Hepatocyte (in vitro differentiated cells): ENCODE measurements at regions not wholly inside any gene's neighbourhood (a gene's known extent, or its start where the extent isn't known, plus 50 kb on each side); places are given as distances from the start of the nearest gene placed in this dataset.
"Not testable (repeated sequence)": the region's sequence is repeated elsewhere in the genome, so short reads cannot be mapped to it uniquely, and the experiment has no call there.

Experiments
- DNase-seq: peaks from one replicate; pipeline ENCODE4 v3.0.0-alpha.2; 2016; ENCODE audit warnings: low spot score
- H2AFZ ChIP-seq: fragments of 200-600 bp; sonication (generic); 2 replicates; pipeline ENCODE4 v1.6.0; 2016; ENCODE audit warnings: antibody characterized with exemption, mild to moderate bottlenecking
- H3K27ac ChIP-seq: fragments of 200-600 bp; sonication (generic); 2 replicates; pipeline ENCODE4 v1.5.1; 2016; ENCODE audit warnings: mild to moderate bottlenecking
- H3K27me3 ChIP-seq: fragments of 200-600 bp; sonication (generic); 2 replicates; pipeline ENCODE4 v1.6.1; 2016
- H3K36me3 ChIP-seq: fragments of 200-600 bp; sonication (generic); replicated peaks from 2 replicates; pipeline ENCODE4 v1.5.1; 2016; ENCODE audit warnings: low read depth; ENCODE audit not compliant: insufficient read depth
- H3K4me1 ChIP-seq: fragments of 200-600 bp; sonication (generic); 2 replicates; pipeline ENCODE4 v1.5.1; 2016; ENCODE audit warnings: mild to moderate bottlenecking, moderate library complexity; ENCODE audit not compliant: insufficient read depth
- H3K4me2 ChIP-seq: fragments of 200-600 bp; sonication (generic); 2 replicates; pipeline ENCODE4 v1.6.0; 2016
- H3K4me3 ChIP-seq: fragments of 200-600 bp; sonication (generic); 2 replicates; pipeline ENCODE4 v1.5.1; 2016; ENCODE audit warnings: mild to moderate bottlenecking
- H3K79me2 ChIP-seq: fragments of 200-600 bp; sonication (generic); 2 replicates; pipeline ENCODE4 v1.6.0; 2017; ENCODE audit warnings: mild to moderate bottlenecking
- H3K9me2 ChIP-seq: fragments of 200-600 bp; sonication (generic); replicated peaks from 2 replicates; pipeline ENCODE4 v1.6.0; 2017; ENCODE audit warnings: mild to moderate bottlenecking; ENCODE audit not compliant: insufficient read depth
- H3K9me3 ChIP-seq: fragments of 200-600 bp; sonication (generic); 2 replicates; pipeline ENCODE4 v1.5.1; 2016; ENCODE audit warnings: low read depth, mild to moderate bottlenecking
- H4K20me1 ChIP-seq: fragments of 200-600 bp; sonication (generic); 2 replicates; pipeline ENCODE4 v1.6.0; 2016; ENCODE audit warnings: mild to moderate bottlenecking; ENCODE audit not compliant: insufficient read depth, poor library complexity, severe bottlenecking
- CTCF ChIP-seq: fragments of 200-600 bp; sonication (generic); IDR thresholded peaks from 2 replicates; pipeline ENCODE4 v1.5.1; 2016; ENCODE audit warnings: antibody characterized with exemption, mild to moderate bottlenecking; ENCODE audit not compliant: poor library complexity
- EZH2 ChIP-seq: fragments of 200-600 bp; sonication (generic); IDR thresholded peaks from 2 replicates; pipeline ENCODE4 v1.6.1; 2016; ENCODE audit warnings: antibody characterized with exemption, mild to moderate bottlenecking, borderline replicate concordance
- EZH2phosphoT487 ChIP-seq: fragments of 200-600 bp; sonication (generic); IDR thresholded peaks from one replicate; pipeline ENCODE4 v1.6.1; 2018; ENCODE audit warnings: antibody characterized with exemption, mild to moderate bottlenecking, low read depth, moderate library complexity; ENCODE audit not compliant: unreplicated experiment, severe bottlenecking
- WGBS: methylation state at CpG from one replicate; pipeline ENCODE4 v1.1.6; 2016; ENCODE audit warnings: low lambda C conversion rate; ENCODE audit errors: missing lambda C conversion rate; 5-methylcytosine and 5-hydroxymethylcytosine counted together

GRCh38 chr5:25091921-25092320, 447.1 kb upstream of the CDH10 start:
- Histone ChIP-seq H3K27me3 (no peaks in the 10 kb centered on the region), H2AFZ (no peak overlapping the region), H3K36me3 (no peaks in the 10 kb centered on the region), H3K4me1 (no peaks in the 10 kb centered on the region), H3K79me2 (no peaks in the 10 kb centered on the region), H3K4me3 (no peak overlapping the region), H3K9me3 (no peaks in the 10 kb centered on the region), H4K20me1 (no peaks in the 10 kb centered on the region), H3K27ac (no peak overlapping the region), H3K4me2 (no peak overlapping the region), H3K9me2 (no peaks in the 10 kb centered on the region)
- WGBS: 86% methylated on average over 3 of the region's 3 CpGs
- TF ChIP-seq CTCF (no peak), EZH2 (no peak), EZH2phosphoT487 (no peak)
- DNase-seq: no peak

DNA sequence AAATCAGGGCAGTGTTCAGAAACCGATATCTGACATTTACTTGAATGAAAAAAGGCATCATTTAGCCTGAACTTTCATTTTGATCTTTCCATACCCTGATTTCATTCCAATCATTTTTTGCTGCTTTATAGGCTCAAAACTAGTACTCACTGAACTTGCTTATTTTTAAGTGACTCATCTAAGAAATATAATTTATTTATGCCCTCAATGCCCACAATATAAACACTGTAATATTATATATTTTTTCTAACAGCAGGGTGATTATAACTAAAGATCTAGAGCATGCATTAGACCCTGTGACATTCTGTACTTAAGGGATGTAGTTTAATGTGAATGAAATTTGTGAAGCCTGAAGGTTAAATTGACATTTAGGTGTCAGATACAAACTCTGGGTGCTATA, 446.1 kb upstream of the CDH10 start:
- no peak overlapping the region for H3K4me2 ChIP-seq
- no peaks in the 10 kb centered on the region for H3K9me3 ChIP-seq
- H4K20me1 ChIP-seq: no peaks in the 10 kb centered on the region
- no peaks in the 10 kb centered on the region for H3K27me3 ChIP-seq
- no peak overlapping the region for H2AFZ ChIP-seq
- H3K9me2 ChIP-seq: no peaks in the 10 kb centered on the region
- H3K79me2 ChIP-seq: no peaks in the 10 kb centered on the region
- no peaks in the 10 kb centered on the region for H3K4me1 ChIP-seq
- no peak overlapping the region for H3K4me3 ChIP-seq
- WGBS: 97% methylated on average over 1 of the region's 1 CpG
- H3K27ac ChIP-seq: no peak overlapping the region
- no peaks in the 10 kb centered on the region for H3K36me3 ChIP-seq
- no peak for TF ChIP-seq CTCF
- no peak for TF ChIP-seq EZH2
- TF ChIP-seq EZH2phosphoT487: no peak
- no peak for DNase-seq

DNA sequence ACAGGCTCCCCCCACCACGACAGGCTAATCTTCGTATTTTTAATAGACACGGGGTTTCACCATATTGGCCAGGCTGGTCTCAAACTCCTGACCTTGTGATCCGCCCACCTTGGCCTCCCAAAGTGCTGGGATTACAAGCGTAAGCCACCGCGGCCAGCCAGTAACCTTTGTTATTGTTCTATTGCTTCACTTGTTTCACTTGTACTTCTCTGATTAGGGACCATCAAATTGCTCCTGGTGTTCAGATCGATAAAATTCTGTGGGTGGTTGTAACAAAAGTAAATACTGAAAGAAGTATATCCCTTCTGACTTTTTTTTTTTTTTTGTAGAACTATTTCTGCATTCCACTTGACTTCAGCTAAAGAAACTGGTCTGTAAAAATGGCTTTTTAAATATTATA, 445.5 kb upstream of the CDH10 start:
- no peak for DNase-seq
- Histone ChIP-seq H3K79me2 (no peaks in the 10 kb centered on the region), H2AFZ (no peak overlapping the region), H3K27ac (no peak overlapping the region), H4K20me1 (no peaks in the 10 kb centered on the region), H3K4me2 (no peak overlapping the region), H3K36me3 (no peaks in the 10 kb centered on the region), H3K9me2 (no peaks in the 10 kb centered on the region), H3K9me3 (no peaks in the 10 kb centered on the region), H3K4me1 (no peaks in the 10 kb centered on the region), H3K27me3 (no peaks in the 10 kb centered on the region), H3K4me3 (no peak overlapping the region)
- WGBS: 89% methylated on average over 8 of the region's 8 CpGs
- no peak for TF ChIP-seq EZH2
- no peak for TF ChIP-seq EZH2phosphoT487
- no peak for TF ChIP-seq CTCF

- H3K36me3 ChIP-seq, H3K27me3 ChIP-seq, H3K4me3 ChIP-seq, H3K4me2 ChIP-seq, H2AFZ ChIP-seq, H4K20me1 ChIP-seq, DNase-seq, H3K27ac ChIP-seq, H3K9me3 ChIP-seq, H3K9me2 ChIP-seq, H3K79me2 ChIP-seq, H3K4me1 ChIP-seq: not testable (repeated sequence)
- WGBS: 94% methylated on average over 6 of the region's 6 CpGs
Measured at GRCh38 chr5:25088689-25089088, 443.9 kb upstream of the CDH10 start.

- not testable (repeated sequence) for H3K36me3 ChIP-seq, H3K9me3 ChIP-seq, H3K9me2 ChIP-seq, H3K27me3 ChIP-seq, H3K4me1 ChIP-seq, H3K27ac ChIP-seq, H3K4me2 ChIP-seq, DNase-seq, H3K4me3 ChIP-seq, H4K20me1 ChIP-seq, H3K79me2 ChIP-seq, H2AFZ ChIP-seq
- 92% methylated on average over 16 of the region's 27 CpGs for WGBS
Measured at GRCh38 chr5:25083261-25083660, 438.5 kb upstream of the CDH10 start.
